Adrenal gland (tissue), 9 donors: ENCODE measurements at regions not wholly inside any gene's neighbourhood (a gene's known extent, or its start where the extent isn't known, plus 50 kb on each side); places are given as distances from the start of the nearest gene placed in this dataset.

Source experiments
- DNase-seq, 7 donors: peaks; one replicate each; pipeline ENCODE4 v3.0.0-alpha.2; 2019 to 2020
- H3K27ac ChIP-seq, 5 donors: fragments of 200-600 bp; sonication (generic) in 4 of 5; 1 replicate in 3 of 5; 2 replicates in 2 of 5; pipeline versions ENCODE4 v1.5.1 to v1.8.0; 2016 to 2020; ENCODE audit warnings: mild to moderate bottlenecking in 1 of 5
- H3K27me3 ChIP-seq: fragments of 200-600 bp; 2 replicates; pipeline ENCODE4 v1.8.0; 2021
- H3K36me3 ChIP-seq, 2 donors: fragments of 200-600 bp; replicated peaks in 1 of 2; 1 replicate in 1 of 2; 2 replicates in 1 of 2; pipeline versions ENCODE4 v1.5.1 to v1.8.0; 2018 to 2022
- H3K4me1 ChIP-seq, 2 donors: fragments of 200-600 bp; replicated peaks in 1 of 2; 1 replicate in 1 of 2; 2 replicates in 1 of 2; pipeline versions ENCODE4 v1.5.1 to v1.8.0; 2018 to 2021
- H3K4me3 ChIP-seq, 4 donors: fragments of 200-600 bp; sonication (generic) in 3 of 4; one replicate each; pipeline ENCODE4 v1.5.1; 2016 to 2018
- H3K9me3 ChIP-seq, 3 donors: fragments of 200-600 bp; sonication (generic) in 1 of 3; replicated peaks in 1 of 3; 1 replicate in 2 of 3; 2 replicates in 1 of 3; pipeline versions ENCODE4 v1.5.1 to v1.8.0; 2016 to 2021
- CTCF ChIP-seq, 6 experiments: fragments of 450-650 bp in 4 of 6; fragments of 200-600 bp in 2 of 6; sonication (generic) in 1 of 6; IDR thresholded peaks; 1 replicate in 5 of 6; 2 replicates in 1 of 6; pipeline versions ENCODE4 v1.5.1 to v1.8.0; 2016 to 2021; ENCODE audit warnings: antibody characterized with exemption in 6 of 6, mild to moderate bottlenecking in 2 of 6, moderate library complexity in 1 of 6
- POLR2A ChIP-seq, 2 donors: fragments of 450-650 bp; IDR thresholded peaks; one replicate each; pipeline ENCODE4 v1.6.1; 2017; ENCODE audit warnings: antibody characterized with exemption in 2 of 2, mild to moderate bottlenecking in 2 of 2, moderate library complexity in 1 of 2
- WGBS, 4 donors: extraction: QIAGEN DNeasy Blood & Tissue Kit in 2 of 4; methylation state at CpG; one replicate each; pipeline versions ENCODE4 v1.1.5 to v1.1.7; 2013 to 2017; 5-methylcytosine and 5-hydroxymethylcytosine counted together
- intact Hi-C, 2 donors: fragments of 100-400 bp; cut with DNase I; formaldehyde crosslinking; loops; one replicate each; pipeline versions ENCODE4 v1.14.1 to v1.15.0; 2022 to 2023
- donor health status: healthy with polysubstance abuse.
- donor health status: Bipolar disorder and iron deficiency.
- donor health status: DM: yes; HTN: yes; CAD: no.
- donor health status: DM: no; HTN: no; CAD: no.
- donor health status: DM: no; HTN: no; CAD: no.

DNA sequence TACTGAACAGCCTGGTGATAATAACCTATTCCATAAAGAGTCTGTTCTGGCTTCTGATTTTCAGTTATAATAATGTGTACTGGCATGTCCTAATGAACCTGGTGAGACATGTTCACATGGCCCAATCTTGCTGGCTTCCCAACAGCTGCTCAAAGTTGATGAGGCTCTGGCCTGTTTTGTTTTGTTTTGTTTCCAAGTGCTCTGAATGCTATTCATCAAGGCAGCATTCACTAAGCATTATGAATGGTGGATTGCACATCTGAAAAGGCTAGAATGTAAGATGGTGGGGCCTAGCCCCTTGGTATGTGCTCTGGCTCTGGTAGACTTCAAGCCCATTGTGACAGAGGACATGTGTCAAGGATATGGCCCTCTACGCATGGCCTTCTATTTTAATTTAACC is 388.5 kb downstream of the PSAT1 start:
- Histone ChIP-seq H3K4me3 (no peak overlapping the region), H3K9me3 (no peaks in the 10 kb centered on the region), H3K36me3 (no peaks in the 10 kb centered on the region), H3K27me3 (no peaks in the 10 kb centered on the region), H3K27ac (no peak overlapping the region), H3K4me1 (no peaks in the 10 kb centered on the region)
- 89 to 95% (median 95%) methylated on average over 1 of the region's 1 CpG for WGBS, 4 donors
- no peak for TF ChIP-seq CTCF (IDR thresholded peaks at IDR 0.05)
- no peak for TF ChIP-seq POLR2A (IDR thresholded peaks at IDR 0.05)
- DNase-seq = no peak
- intact Hi-C loops = no loop called here

- intact Hi-C loops = no loop called here
- TF ChIP-seq CTCF (IDR thresholded peaks at IDR 0.05) (no peak), POLR2A (IDR thresholded peaks at IDR 0.05) (no peak)
- no peak overlapping the region for H3K27ac ChIP-seq
- no peaks in the 10 kb centered on the region for H3K27me3 ChIP-seq
- H3K4me3 ChIP-seq = no peak overlapping the region
- 62 to 100% (median 83%) methylated on average over 1 of the region's 1 CpG for WGBS, 4 donors
- H3K9me3 ChIP-seq = no peaks in the 10 kb centered on the region
- DNase-seq = no peak
- no peaks in the 10 kb centered on the region for H3K4me1 ChIP-seq
- no peaks in the 10 kb centered on the region for H3K36me3 ChIP-seq
Measured at GRCh38 chr9:78688796-78689195, 391.9 kb downstream of the PSAT1 start.

GRCh38 chr9:78691542-78691941 is 394.6 kb downstream of the PSAT1 start:
- Histone ChIP-seq H3K27me3 (no peaks in the 10 kb centered on the region), H3K27ac (no peak overlapping the region), H3K4me1 (no peaks in the 10 kb centered on the region), H3K9me3 (no peaks in the 10 kb centered on the region), H3K4me3 (no peak overlapping the region), H3K36me3 (no peaks in the 10 kb centered on the region)
- intact Hi-C loops = no loop called here
- no peak for DNase-seq
- 72 to 93% (median 85%) methylated on average over 2 of the region's 2 CpGs for WGBS, 4 donors
- no peak for TF ChIP-seq CTCF (IDR thresholded peaks at IDR 0.05)
- no peak for TF ChIP-seq POLR2A (IDR thresholded peaks at IDR 0.05)

DNA sequence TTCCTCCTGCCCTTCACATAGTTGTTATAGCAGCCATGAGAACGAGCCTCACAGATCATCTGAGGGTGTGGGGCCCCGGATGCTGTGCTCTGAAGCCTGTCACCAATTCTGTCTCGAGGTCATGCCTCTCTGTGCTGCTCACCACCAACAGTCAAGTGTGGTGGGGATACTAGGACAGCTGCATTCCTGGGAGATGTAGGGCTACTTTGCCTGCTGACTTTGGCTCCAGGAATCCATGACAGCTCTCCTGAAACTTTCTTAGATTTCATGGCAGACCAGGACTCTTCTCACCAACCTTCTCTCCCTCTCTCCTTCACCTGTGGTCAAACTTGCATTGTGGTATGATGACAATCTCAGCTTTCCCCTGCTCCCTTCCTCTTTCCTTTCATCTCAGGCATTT is 395.9 kb downstream of the PSAT1 start:
- TF ChIP-seq CTCF (IDR thresholded peaks at IDR 0.05) (no peak), POLR2A (IDR thresholded peaks at IDR 0.05) (no peak)
- DNase-seq = no peak
- 42 to 60% (median 53%) methylated on average over 3 of the region's 3 CpGs for WGBS, 4 donors
- no peak overlapping the region for H3K27ac ChIP-seq
- H3K4me1 ChIP-seq = no peaks in the 10 kb centered on the region
- no peak overlapping the region for H3K4me3 ChIP-seq
- no peaks in the 10 kb centered on the region for H3K27me3 ChIP-seq
- no peaks in the 10 kb centered on the region for H3K9me3 ChIP-seq
- no peaks in the 10 kb centered on the region for H3K36me3 ChIP-seq
- intact Hi-C loops = no loop called here
